Kidney tubule cell (primary cell): ENCODE measurements at regions not wholly inside any gene's neighbourhood (a gene's known extent, or its start where the extent isn't known, plus 50 kb on each side); places are given as distances from the start of the nearest gene placed in this dataset.

Experiments
- DNase-seq: peaks from one replicate; pipeline ENCODE4 v3.0.0-alpha.2; 2018; ENCODE audit warnings: low spot score

- no peak for DNase-seq
Measured at GRCh38 chr18:47470941-47471340, 219.5 kb upstream of the SKOR2 start.

DNA sequence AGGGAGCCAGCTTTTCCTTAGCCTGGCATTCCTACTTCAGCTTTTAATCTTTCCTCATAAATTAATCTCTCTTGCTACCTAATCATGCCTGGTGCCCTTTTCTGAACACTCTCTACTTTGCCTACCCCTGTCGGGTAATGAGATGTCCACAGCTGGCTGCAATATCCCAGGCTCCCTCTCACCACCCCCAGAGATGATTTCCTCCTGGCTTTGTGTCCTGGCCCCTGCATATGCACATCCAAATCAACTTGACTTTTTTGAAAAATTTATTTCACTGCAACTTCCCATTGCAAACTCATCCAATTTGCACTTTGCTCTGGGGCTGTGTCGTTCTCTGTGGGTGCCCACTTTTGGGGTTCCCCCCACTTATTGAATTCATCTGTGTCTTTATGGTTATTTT, 218.1 kb upstream of the SKOR2 start:
- DNase-seq: no peak

- no peak for DNase-seq
Measured at GRCh38 chr18:47461977-47462376, 210.5 kb upstream of the SKOR2 start.

- no peak for DNase-seq
Measured at GRCh38 chr18:47461406-47461948, 210.0 kb upstream of the SKOR2 start.

DNA sequence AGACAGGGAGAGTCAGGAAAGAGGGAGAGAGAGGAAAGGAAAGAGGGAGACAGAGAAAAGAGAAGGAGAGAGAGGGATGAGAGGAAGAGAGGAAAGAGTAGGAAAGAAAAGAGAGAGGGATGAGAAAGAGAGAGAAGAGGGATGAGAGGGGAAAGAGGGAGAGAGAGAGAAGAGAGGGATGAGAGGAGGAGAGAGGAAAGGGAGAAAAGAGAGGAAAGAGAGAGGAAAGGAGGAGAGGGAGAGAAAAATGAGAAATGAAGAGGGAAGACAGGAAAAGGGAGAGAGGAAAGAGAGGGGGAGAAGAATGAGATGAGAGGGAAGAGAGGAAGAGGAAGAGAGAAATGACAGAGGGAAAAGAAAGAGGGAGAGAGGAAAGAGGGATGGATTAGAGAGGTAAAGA, 207.0 kb upstream of the SKOR2 start:
- no peak for DNase-seq

DNA sequence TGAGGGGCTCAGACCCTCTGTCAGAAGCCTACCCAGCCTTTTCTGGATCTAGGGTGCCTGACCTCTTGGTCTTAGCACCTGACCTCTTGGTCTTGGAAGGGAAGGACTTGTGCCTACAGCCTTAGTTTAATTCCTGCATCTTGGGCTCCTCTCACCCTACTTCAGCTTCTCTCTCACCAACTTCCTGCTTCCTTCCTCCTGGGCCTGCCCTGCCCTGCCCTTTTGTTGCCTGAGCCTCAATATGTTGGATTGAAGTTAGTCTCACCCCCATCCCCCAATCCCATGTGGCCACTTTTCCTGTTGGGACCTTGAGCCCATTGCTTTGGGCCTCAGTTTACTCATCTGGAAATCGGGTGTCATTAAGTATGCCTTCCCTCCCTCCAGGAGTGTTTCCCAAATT, 206.2 kb upstream of the SKOR2 start:
- DNase-seq: no peak

GRCh38 chr18:47453038-47453437, 201.6 kb upstream of the SKOR2 start:
- DNase-seq: no peak

DNA sequence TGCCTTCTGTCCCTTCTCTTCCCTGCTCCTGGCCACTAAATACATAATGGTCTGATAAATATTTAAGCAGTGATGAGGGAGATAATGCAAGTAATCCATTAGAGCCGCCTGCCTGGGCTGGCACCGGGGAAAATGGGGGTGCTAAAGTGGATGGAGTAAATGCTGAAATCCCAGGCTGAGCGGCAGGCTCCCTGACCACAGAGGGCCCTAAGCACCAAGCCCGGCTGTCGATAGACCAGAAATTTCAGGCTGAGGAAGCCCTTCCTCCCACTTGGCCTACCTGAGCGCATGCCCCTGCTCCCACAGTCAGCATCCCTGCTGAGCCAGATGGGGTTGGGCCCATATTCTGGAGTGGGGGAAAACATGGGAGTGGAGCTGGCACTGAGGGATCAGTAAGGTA, 197.5 kb upstream of the SKOR2 start:
- DNase-seq: no peak

DNA sequence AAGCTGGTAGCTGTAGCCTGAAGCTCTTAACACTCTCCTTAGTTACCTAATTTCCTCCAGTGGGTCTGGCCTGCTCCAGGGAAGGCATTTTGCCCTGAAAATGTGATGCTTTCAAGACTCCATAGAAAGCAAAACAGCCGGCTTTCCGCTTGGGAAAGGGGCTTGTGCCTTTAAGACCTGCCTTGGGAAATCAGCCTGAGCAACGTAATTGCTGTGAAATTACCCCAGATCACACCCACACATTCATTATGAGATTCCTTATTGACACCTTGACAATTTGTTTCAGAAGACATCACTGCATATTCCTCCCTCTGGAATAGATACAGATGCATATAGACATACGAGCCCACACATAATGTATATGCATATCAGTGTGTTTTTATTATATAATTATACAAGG, 190.5 kb upstream of the SKOR2 start:
- no peak for DNase-seq

- DNase-seq: no peak
Measured at GRCh38 chr18:47438001-47438400, 186.5 kb upstream of the SKOR2 start.

- DNase-seq: no peak
Measured at GRCh38 chr18:47436871-47437270, 185.4 kb upstream of the SKOR2 start.

DNA sequence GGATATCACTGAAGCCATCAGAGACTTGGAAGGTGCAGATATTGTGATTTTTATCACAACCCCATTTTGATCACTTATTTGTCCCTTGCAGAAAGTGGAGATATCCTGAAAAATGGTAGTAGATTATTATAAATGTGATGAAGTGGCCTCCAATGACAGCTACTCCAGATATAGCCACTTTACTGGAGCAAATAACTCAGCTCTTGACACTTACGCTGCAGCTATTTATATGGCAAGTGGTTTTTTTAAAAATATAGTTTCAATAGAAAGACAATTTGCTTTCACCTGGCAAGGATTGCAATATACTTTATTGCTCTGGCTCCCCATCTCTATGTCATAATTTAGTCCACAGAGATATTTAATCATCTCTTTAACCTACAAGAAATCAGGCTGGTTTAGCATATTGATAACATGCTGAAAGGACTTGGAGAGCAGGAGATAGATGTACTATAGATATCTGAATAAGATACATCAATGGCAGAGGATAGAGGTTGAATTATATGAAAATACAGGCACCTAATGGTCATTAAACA, 182.8 kb upstream of the SKOR2 start:
- no peak for DNase-seq

GRCh38 chr18:47427923-47428637, 176.6 kb upstream of the SKOR2 start:
- DNase-seq: no peak

- DNase-seq: no peak
Measured at GRCh38 chr18:47427072-47427471, 175.6 kb upstream of the SKOR2 start.

DNA sequence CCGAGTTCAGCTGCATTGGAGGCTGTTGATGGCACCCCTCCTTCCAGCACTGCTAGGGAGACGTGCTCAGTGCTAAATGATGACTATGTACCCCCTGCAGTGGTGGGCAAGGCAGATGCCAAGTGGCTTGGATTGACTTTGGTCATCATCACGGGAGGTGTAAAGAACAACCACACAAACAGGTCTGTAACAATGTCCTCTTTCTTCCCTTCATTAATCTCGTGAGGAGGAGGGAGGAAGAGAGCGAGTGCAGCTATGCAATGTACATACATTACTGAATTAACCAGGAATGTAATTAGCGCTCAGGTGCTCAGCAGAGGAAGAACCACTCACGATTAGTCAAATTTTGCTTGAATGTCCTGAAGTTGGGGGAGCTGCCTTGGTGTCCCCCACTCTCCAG, 173.9 kb upstream of the SKOR2 start:
- no peak for DNase-seq

- no peak for DNase-seq
Measured at GRCh38 chr18:47422524-47422923, 171.1 kb upstream of the SKOR2 start.

- DNase-seq: no peak
Measured at GRCh38 chr18:47420130-47420529, 168.7 kb upstream of the SKOR2 start.

- peak; percentile 55 for DNase-seq
Measured at GRCh38 chr18:47418746-47419145, 167.3 kb upstream of the SKOR2 start.

GRCh38 chr18:47417807-47418206, 166.3 kb upstream of the SKOR2 start:
- peak; percentile 27 for DNase-seq

- no peak for DNase-seq
Measured at GRCh38 chr18:47415881-47416280, 164.4 kb upstream of the SKOR2 start.

GRCh38 chr18:47413327-47413726, 161.9 kb upstream of the SKOR2 start:
- no peak for DNase-seq

- no peak for DNase-seq
Measured at GRCh38 chr18:47412924-47413323, 161.5 kb upstream of the SKOR2 start.

GRCh38 chr18:47411159-47411558, 159.7 kb upstream of the SKOR2 start:
- no peak for DNase-seq

DNA sequence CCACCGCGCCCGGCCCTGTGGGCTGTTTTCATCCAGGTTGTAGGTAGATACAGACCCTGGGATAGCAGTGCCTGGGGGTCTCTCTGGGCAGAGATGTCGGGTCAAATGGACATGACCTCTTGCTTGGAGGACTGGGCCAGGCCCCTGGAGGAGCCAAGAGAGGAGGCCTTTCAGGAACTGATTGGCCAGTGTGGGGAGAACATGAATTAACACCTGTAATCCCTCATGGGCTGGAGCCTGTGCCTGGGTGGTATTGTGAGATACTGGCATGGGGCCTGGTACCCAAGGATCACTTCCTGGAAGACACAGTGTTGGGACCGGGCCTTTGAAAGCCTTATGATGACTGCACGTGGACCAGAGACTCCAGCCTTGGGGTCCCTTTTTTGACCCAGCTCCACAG, 158.7 kb upstream of the SKOR2 start:
- DNase-seq: no peak
